HG03139 (cell line): ENCODE measurements at regions not wholly inside any gene's neighbourhood (a gene's known extent, or its start where the extent isn't known, plus 50 kb on each side); places are given as distances from the start of the nearest gene placed in this dataset.
"Not testable (repeated sequence)": the region's sequence is repeated elsewhere in the genome, so short reads cannot be mapped to it uniquely, and the experiment has no call there.

ENCODE experiments used
- ATAC-seq: cut with Tn5 transposase; IDR thresholded peaks from one replicate; pipeline ENCODE4 v1.9.1; 2021; ENCODE audit not compliant: unreplicated experiment

DNA sequence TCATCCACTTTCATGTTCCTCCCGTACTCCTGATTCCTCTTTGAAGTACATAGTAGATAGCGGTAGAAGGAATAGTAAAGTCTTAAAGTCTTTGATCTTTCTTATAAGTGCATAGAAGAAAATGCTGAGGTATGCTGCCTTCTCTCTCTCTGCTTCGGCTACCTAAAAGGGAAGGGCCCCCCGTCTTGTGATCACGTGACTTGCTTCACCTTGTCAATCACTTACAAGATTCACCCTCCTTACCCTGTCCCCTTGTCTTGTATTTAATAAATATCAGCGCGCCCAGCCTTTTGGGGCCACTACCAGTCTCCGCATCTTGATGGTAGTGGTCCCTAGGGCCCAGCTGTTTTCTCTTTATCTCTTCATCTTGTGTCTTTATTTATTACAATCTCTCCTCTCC, 932.2 kb upstream of the FANCL start:
- no peak for ATAC-seq

DNA sequence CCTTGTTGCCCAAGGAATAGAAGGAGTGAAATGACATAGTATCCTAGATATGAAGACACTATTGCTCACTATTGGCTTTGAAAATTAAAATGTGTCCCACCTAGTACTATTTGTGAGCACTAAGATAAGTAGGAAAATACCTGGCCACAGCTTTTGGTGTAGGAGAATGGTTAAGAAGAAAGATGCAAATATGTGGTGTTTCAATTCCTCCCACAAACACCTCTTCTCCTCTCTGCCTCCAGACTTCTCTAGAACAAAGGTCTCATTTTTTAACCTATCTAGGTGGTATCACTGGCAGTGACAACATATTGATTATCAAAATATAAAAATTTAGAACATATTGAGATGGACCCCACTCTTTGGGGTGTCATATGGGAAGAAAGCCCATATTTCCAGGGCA, 929.9 kb upstream of the FANCL start:
- no peak for ATAC-seq

DNA sequence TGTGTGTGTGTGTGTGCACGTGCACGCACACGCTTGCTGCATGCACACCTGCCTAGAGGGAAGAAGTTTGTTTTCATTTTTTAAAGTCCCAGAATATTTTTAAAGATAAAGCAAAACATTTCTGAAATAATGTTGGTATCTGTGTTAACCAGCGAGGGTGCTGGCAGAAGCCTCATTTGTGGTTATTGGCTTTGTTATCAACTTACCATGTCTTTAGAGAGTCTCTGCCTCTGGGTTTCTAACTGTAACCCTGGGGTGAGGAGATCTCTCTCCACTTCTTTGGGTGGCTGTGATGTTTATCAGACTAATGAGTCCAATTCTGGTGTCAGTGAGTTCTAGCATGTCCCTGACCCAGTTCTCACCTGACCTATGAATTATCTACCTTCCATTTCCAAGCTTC, 927.6 kb upstream of the FANCL start:
- ATAC-seq: no peak

DNA sequence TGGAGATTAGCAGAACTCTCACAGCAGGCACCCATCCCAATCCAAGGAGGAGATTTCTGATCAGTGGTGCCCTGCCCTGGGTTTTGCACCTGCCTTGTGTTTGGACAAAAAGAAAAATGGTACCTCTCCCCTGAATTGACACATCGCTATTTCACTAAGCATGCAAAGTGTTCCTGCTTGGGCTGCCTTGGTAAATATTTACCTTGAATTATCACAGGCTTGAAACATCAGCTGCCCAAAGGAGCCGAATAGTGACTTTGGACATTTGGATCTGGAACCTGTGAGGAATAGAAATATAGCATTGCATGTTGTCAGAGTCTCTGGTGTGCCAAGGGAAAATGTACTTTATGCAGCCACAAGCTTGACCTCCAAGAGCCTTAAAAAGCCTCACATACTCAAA, 926.4 kb upstream of the FANCL start:
- ATAC-seq: no peak

DNA sequence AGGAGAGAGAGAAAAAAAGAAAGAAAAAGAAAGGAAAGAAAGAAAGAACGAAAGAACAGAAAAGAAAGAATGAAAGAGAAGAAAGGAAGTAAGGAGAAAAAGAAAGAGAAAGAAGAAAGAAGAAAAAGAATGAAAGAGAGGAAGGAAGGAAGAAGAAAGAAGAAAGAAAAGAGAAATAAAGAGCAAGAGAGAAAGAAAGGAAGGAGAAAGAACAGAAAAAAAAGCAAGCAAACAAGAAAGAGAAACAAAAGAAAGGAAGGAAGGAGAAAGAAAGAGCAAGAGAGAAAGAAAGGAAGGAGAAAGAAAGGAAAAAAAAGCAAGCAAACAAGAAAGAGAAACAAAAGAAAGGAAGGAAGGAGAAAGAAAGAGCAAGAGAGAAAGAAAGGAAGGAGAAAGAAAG, 916.8 kb upstream of the FANCL start:
- not testable (repeated sequence) for ATAC-seq

DNA sequence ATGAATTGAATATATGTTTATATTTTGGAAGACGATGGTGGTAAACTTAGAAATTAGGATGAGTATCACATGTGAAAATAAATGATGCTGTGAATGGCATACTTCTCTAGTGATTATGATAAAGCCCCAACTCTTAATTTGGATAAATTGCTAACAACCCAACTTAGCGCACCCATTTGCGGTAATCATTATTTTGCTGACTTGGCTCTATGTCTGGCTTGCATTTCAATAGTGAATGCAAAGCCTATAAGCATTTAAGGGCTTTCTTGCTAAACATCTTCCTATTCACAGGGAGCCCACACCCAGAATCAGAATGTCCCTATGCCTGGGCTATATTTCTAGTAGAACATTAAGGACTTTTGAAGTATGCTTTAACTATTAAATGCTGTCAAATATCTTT, 910.7 kb upstream of the FANCL start:
- ATAC-seq: no peak

DNA sequence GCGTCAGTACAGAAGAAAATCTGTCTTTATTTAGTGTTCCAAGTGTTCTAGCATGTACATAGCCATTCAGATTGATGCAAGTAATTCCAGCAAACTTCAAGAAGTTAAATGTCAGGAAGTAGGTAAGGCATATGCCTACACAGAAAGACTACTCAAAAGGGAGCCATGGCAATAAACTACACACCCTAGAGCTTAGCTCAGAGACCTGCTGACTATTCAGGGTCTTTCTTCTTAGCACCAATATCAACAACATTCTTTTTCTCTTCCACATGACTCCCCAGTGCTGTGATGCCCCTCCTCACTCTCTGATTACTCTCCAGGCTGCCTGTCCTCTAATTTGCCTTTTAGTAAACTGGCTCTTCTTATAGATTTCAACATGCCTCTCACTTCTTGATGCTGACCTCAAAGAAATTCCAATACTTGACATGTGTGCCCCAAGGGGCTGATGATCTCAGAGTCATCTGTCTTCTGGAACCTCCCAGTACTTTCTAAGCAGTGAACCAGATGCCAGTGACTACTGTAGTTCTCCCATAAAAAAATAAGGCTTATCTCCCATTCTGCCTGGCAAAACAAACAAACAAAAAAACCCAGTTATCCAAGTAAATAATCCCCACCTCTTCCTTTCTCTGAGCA, 909.2 kb upstream of the FANCL start:
- no peak for ATAC-seq

DNA sequence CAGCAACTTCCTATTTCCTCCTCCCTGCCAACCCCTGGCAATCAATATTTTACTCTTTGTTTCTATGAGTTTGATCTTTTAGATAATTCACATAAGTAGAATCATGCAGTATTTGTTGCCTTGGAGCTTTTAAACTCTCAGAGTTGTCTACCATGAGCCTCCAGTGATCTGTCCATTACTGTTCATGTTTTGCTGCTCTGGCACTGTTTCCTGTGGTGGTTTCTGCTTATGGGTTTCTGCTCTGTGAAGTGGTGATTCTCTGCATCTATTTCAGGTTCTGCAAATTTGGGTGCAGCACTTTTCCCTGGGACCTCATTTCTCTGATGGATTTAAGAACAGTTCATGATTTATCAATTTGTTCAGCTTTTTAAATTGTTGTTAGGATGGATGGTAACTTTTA, 908.1 kb upstream of the FANCL start:
- ATAC-seq: no peak

DNA sequence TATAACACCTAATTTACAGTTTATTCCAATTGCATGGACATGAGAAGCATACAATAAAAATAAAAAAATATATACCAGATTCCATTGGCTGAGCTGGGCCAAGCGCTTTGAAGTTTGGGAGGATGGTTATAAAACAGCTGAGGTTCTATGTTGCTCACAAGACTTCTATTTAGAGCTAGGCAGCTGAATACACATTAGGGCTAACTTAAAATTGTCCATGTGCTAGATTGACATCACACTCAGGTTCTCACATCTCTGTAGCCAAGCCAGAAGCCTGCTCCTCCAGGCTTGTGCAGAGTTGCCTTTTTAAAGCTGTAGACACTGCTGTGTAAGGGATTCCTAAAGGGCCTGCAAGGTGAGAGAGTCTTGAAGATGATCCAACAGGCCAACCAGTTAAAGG, 871.1 kb upstream of the FANCL start:
- ATAC-seq: no peak

DNA sequence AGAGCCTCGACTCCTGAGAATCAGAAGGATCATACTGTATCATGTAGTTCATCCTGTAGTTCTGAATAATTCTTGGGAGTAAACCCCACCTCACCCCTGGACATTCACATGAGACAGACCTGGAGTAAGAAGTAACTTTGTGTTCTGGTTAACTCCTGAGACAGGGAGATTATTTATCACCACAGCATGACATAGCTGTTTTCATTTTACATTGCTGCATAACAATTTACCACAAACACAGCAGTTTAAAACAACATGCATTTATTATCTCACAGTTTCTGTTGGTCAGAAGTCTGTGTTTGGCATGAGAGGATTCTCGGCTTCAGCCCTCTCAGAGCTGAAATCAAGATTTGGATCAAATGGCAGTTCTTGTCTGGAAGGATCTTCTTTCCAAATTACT, 855.8 kb upstream of the FANCL start:
- no peak for ATAC-seq

DNA sequence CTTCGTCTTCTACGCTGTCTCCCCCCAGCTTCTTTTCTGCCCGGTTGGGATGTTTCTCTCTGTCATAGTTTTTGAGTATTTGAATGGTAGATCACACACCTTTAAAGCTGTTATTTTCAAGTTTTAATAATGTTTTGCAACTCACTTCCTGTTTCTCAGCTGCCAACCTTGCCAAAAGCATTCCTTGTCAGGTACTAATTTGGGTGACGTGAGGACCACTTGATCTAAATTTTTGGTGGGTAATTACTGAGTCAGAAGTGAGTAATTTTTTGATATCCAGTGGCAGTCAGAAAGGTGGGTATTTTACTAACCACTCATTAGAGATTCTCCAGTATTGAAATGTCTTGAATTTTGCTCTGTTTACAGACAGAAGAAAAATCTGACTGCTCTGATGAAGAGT, 852.4 kb upstream of the FANCL start:
- ATAC-seq: no peak

DNA sequence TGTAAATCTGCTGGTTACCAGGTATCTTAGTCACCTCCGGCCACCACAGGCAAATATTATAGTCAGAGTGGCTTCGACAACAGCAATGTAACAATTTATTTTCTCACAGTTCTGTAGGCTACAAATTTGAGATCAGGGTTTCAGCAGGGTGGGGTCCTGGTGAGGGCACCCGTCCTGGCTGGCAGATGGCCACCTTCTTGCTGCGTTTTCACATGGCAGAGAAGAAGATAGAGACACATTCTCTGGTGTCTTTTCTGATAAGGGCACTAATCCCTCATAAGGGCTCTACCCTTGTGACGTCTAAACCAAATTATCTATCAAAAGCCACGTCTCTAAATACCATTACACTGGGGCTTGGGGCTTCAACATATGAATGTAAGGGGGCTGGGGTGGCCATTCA, 843.2 kb upstream of the FANCL start:
- ATAC-seq: no peak

DNA sequence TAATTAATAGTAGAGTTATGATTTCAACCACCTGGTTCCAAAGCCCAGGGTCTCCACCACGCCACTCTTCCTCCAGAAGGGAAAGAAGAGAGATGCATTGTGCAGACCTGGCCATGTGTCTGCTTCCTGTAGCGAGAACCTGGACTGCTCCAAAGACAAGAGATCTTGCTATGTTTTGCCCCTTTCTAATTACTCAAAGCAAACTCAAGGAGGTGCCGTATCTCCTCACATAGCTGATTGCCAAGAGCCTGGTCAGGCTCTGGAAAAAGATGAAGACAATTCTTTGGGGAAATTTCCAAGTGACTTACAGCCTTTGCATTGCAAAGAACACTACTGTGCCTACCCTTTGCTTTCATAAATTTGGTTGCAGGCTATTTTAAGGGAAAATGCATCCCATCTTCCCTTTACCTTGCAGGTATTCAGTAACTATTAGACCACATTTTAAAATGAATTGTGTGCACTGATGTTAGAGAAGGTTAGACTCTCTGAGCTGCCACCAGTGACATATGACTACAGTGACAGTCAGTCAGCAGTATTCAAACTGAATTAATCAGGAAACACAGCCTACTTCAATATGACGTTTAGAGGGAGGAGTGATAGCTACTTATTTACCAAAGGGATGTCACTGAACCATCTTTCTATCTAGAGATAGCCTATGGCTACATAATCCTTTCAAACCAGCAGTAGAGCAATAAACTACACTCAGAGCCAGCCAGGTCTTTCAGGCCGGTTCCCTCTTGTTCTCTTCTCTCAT, 842.1 kb upstream of the FANCL start:
- no peak for ATAC-seq

DNA sequence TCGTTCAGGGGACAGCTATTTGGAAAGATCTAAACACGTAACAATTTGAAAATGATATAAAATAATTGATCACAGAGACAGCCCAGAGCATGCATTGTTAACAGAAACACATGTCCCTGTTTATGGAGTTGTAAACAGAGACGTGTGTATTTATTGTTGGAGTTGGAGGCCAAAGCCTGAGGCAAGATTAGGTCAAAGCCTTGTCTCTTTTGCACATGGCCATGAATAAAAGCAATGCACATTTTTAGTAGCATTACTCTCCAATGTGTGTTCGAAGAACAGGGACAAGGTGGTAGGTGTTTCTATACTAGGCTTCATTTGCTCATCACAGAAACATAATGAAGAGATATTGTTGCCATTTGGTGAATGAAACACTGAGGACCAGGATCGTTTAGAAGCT, 841.5 kb upstream of the FANCL start:
- no peak for ATAC-seq

DNA sequence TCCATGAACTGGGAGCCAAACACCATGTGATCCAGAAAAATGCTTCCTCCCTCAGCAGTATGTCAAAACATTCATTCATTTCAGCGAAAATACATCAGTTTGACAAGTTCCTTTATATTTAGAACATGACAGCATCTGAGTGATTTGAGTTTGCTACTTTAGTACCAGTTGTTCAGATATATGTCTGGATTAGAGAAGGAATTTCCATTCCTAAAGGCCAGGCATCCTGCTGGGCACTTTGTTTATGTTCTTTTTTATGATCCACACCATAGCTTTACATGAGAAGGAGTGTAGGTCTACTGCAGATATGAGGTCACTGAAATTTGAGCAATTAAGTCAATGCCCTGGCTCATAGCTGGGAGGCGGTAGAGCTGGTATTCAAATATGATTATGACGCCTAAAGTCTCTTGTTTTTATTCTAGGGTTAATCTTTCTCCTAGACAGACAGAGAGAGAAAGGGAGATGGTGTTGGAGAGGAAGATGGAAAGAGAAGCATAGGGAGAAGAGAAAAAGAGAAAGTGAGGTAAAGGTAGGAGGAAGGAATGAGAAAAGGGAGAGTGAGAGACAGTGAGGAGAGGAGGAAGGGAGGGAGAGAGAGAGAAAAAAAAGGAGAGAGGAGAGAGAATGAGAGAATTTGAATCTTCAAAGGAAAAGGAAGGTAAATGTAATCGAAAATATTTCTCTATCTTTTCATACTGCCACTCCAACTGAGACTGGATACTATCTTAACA, 839.5 kb upstream of the FANCL start:
- ATAC-seq: no peak

DNA sequence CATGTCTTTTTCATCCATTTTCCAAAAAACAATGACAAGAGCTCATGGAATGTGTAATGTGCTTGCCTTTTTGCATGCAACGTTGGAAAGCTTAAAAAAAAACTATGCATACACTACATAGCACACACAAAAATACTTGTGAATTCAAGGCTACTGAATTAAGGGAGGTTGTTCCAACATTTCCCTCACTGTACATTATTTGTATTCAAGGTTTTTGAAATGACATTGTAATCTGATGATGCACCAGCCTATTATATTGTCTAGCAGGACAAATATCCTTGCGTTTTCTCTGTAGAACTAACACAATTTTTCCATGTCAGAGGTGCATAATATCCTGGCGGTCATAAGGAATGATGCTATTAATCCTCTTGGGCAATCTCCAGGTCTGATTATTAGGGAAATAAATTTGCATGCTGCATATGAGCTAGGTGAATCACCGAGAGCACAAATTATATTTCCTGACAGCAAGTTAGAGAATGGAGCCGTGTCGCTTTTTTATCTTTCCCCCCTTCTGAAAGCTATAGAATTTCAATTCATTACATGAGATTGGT, 836.9 kb upstream of the FANCL start:
- ATAC-seq: no peak

DNA sequence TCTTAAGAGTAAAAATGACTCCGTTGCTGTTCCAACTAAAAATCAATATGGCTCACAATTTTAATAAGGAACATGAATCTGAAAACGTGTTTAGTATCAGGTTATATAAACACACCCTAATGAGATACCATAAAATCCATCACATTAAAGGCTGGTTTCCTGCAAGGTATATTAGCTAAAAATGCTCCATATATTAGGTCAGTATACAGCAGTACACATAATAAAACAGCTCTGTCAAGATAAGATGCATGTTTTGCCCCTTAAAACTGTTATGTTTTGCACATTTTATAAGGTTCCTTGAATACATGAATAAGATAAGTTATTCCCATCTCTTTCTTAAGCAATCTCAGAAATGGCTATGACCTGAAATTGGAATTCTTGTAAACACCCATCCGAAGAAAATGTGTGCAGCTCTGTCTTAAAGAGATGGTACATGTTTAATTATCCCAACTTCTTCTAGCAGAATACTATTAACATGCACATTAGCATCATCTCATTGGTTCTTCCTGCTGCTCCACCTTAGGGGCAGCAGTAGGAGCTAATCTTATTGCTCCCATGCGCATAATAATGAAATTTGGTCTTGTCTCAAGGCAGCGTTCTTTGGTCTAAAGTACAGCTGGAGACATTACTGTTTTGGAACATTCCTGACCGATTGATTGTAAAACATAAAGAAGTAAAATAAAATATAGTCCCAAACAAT, 836.1 kb upstream of the FANCL start:
- ATAC-seq: no peak

DNA sequence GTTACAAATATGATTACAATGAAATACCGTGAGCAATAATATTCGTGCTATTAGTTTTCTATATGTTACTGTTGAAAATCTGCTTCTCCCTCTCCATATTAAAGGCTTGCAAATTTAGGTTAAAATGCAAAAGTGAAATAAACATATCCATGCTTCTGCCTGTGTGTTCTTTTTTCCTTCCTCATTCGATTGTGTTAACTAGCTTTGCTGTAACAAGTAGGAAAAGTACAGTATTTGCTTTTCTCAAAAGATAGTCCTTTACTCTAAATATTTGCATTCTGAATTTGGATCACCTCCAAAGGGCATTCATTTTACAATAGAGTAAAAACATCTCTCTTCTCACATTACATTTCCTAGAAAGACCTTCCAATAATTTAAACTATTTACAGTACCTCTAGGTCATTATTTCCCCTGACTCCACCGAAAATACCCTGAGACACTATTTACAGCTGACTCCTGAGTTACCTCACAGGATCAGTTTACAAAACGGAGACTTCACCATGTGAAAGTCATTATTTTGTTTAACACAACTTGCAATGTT, 835.0 kb upstream of the FANCL start:
- ATAC-seq: no peak

DNA sequence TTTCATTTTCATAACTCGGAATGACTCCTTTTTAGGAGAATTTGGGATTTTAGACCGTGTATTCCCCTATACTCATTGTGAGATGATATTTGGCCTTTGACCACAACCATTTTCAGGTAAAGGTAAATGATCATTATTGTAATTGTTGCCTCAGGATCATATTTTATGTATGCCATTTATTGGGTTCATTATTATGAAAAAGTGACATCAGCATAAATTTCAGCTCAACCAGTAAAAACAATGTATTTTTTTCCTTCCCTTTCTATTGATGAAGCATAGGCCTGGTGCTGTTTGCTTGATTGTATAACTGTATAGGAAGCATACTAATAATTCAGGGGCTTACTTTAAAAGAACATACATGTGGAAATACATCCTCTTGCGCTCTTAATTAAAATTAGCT, 832.9 kb upstream of the FANCL start:
- ATAC-seq: no peak

DNA sequence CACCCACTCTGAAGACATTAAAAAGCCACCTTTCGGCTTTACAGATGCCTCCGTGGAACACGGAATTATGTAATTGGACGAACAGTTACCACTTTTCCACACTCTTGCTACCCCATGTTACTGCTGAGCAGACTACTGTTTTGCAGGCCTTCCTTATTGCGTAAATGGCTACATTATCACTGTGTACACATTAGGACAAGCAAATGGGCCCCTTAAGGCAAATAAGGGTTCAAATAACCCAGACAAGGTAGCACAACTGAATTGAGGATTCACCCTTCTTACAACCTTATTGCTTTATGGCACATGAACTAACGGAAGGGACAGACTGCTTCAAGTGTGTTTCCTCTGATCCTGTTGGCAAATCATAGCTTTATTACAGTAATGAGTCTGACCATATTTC, 832.2 kb upstream of the FANCL start:
- ATAC-seq: no peak

DNA sequence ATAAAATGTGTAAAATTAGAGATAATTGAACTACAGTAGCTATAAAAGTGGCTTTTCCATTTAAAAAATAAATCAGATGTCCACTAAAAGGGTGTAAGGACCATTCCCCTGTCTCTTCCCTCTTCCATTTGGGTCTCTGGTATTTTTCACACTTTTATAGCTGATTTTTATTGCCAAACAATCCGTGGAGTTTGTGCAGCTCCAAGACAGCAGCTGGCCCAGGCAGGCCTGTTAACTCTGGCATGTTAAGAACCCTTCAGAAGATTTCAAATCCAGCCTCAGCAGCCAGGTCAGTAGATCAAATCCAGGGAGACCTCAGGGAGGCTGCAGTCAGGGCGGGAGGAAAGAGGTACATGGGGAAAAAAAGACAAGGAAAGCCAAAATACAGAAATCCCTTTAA, 827.1 kb upstream of the FANCL start:
- ATAC-seq: no peak
